Activated CD4-positive, alpha-beta T cell treated with anti-CD3 and anti-CD28 coated beads for 36 hours (primary cell): ENCODE measurements at regions not wholly inside any gene's neighbourhood (a gene's known extent, or its start where the extent isn't known, plus 50 kb on each side); places are given as distances from the start of the nearest gene placed in this dataset.

ENCODE experiments used
- ATAC-seq: fragments of 200-7000 bp; cut with Tn5 transposase; one replicate; pipeline ENCODE4 v1.10.0; 2021; ENCODE audit warnings: mild to moderate bottlenecking, moderate library complexity
- CTCF ChIA-PET: fragments of 350-600 bp; sonication (Branson Sonifier 250); formaldehyde crosslinking; loops from one replicate; lab custom pipeline; 2021; ENCODE audit warnings: antibody characterized with exemption; lab: Charles Lee
- POLR2A ChIA-PET: fragments of 350-600 bp; sonication (Branson Sonifier 250); formaldehyde crosslinking; loops from one replicate; lab custom pipeline; 2021; ENCODE audit warnings: antibody characterized with exemption, inconsistent platforms; lab: Charles Lee
- DNase-seq: peaks from one replicate; pipeline ENCODE4 v3.0.0-alpha.2; 2020
- H3K27ac Mint-ChIP-seq: one replicate; pipeline ENCODE4 v1.8.0; 2021; ENCODE audit warnings: mixed read lengths
- H3K27me3 Mint-ChIP-seq: one replicate; pipeline ENCODE4 v1.8.0; 2021; ENCODE audit warnings: mixed read lengths
- H3K36me3 Mint-ChIP-seq: one replicate; pipeline ENCODE4 v1.8.0; 2021; ENCODE audit warnings: low read depth, mixed read lengths
- H3K4me1 Mint-ChIP-seq: one replicate; pipeline ENCODE4 v1.8.0; 2021; ENCODE audit warnings: mixed read lengths
- H3K4me3 Mint-ChIP-seq: one replicate; pipeline ENCODE4 v1.8.0; 2021; ENCODE audit warnings: mild to moderate bottlenecking, moderate library complexity, mixed read lengths
- H3K9me3 Mint-ChIP-seq: one replicate; pipeline ENCODE4 v1.8.0; 2021; ENCODE audit warnings: low read depth, mixed read lengths
- intact Hi-C, 2 experiments: fragments of 100-400 bp; cut with DNase I in 1 of 2; cut with micrococcal nuclease in 1 of 2; formaldehyde crosslinking; loops; one replicate each; pipeline versions ENCODE4 v1.14.2 to v1.15.1; 2022 to 2024; cut with DNase I, micrococcal nuclease

- DNase-seq (no peak), ATAC-seq (no peak)
- Mint-ChIP-seq H3K27me3 (peaks cover 2% of the 10 kb centered on the region), H3K4me3 (no peak overlapping the region), H3K36me3 (no peaks in the 10 kb centered on the region), H3K4me1 (no peaks in the 10 kb centered on the region), H3K27ac (no peak overlapping the region), H3K9me3 (peaks cover 2% of the 10 kb centered on the region)
- CTCF ChIA-PET = no interaction called here
- intact Hi-C loops = no loop called here
- POLR2A ChIA-PET = interaction anchor here (0.6 kb wide), 1 partner anchor 1250 kb away, joined by 3 read pairs; no protein-coding TSS in a partner anchor
These were observed 70.9 kb upstream of the MME start for GRCh38 chr3:155009217-155009616.

- Mint-ChIP-seq H3K9me3 (peaks cover 2% of the 10 kb centered on the region), H3K27ac (no peak overlapping the region)
- CTCF ChIA-PET = no interaction called here
These were observed 72.4 kb upstream of the MME start for GRCh38 chr3:155007729-155008128.

GRCh38 chr3:155001289-155002010, 78.7 kb upstream of the MME start:
- no peaks in the 10 kb centered on the region for H3K4me1 Mint-ChIP-seq
- no peak for DNase-seq
- ChIA-PET POLR2A (no interaction called here), CTCF (no interaction called here)
- no peaks in the 10 kb centered on the region for H3K36me3 Mint-ChIP-seq
- intact Hi-C loops = no loop called here
- H3K4me3 Mint-ChIP-seq = no peak overlapping the region
- peaks cover 2% of the 10 kb centered on the region for H3K9me3 Mint-ChIP-seq
- no peaks in the 10 kb centered on the region for H3K27me3 Mint-ChIP-seq
- ATAC-seq = no peak
- H3K27ac Mint-ChIP-seq = no peak overlapping the region

More at GRCh38 chr3:155007729-155008128, 72.4 kb upstream of the MME start:
- Mint-ChIP-seq H3K4me1 (no peaks in the 10 kb centered on the region), H3K36me3 (no peaks in the 10 kb centered on the region), H3K4me3 (no peak overlapping the region), H3K27me3 (no peaks in the 10 kb centered on the region)
- no peak for ATAC-seq
- intact Hi-C loops = no loop called here
- no peak for DNase-seq
- POLR2A ChIA-PET = no interaction called here

GRCh38 chr3:154992655-154993054, 87.5 kb upstream of the MME start:
- Mint-ChIP-seq H3K9me3 (no peaks in the 10 kb centered on the region), H3K27me3 (no peaks in the 10 kb centered on the region), H3K36me3 (no peaks in the 10 kb centered on the region), H3K4me3 (no peak overlapping the region), H3K4me1 (no peaks in the 10 kb centered on the region), H3K27ac (no peak overlapping the region)
- no peak for ATAC-seq
- intact Hi-C loops = no loop called here
- DNase-seq = no peak
- ChIA-PET POLR2A (no interaction called here), CTCF (no interaction called here)

GRCh38 chr3:154990543-154990942, 89.6 kb upstream of the MME start:
- intact Hi-C loops = no loop called here
- H3K36me3 Mint-ChIP-seq = no peaks in the 10 kb centered on the region
- no peaks in the 10 kb centered on the region for H3K9me3 Mint-ChIP-seq
- CTCF ChIA-PET = no interaction called here
- no peaks in the 10 kb centered on the region for H3K4me1 Mint-ChIP-seq
- no peak for ATAC-seq
- DNase-seq = no peak
- no peaks in the 10 kb centered on the region for H3K27me3 Mint-ChIP-seq
- no peak overlapping the region for H3K4me3 Mint-ChIP-seq
- H3K27ac Mint-ChIP-seq = no peak overlapping the region
- POLR2A ChIA-PET = no interaction called here

- no peak overlapping the region for H3K4me3 Mint-ChIP-seq
- intact Hi-C loops = no loop called here
- ChIA-PET POLR2A (no interaction called here), CTCF (interaction anchor here (0.6 kb wide), 1 partner anchor 52 kb away, joined by 4 read pairs; no protein-coding TSS in a partner anchor)
- H3K9me3 Mint-ChIP-seq = no peaks in the 10 kb centered on the region
- H3K4me1 Mint-ChIP-seq = no peaks in the 10 kb centered on the region
- ATAC-seq (no peak), DNase-seq (no peak)
- H3K27me3 Mint-ChIP-seq = no peaks in the 10 kb centered on the region
- H3K36me3 Mint-ChIP-seq = no peaks in the 10 kb centered on the region
- no peak overlapping the region for H3K27ac Mint-ChIP-seq
These were observed 92.3 kb upstream of the MME start for GRCh38 chr3:154987846-154988245.

- no peaks in the 10 kb centered on the region for H3K4me1 Mint-ChIP-seq
- no peaks in the 10 kb centered on the region for H3K27me3 Mint-ChIP-seq
- H3K9me3 Mint-ChIP-seq = no peaks in the 10 kb centered on the region
- no peaks in the 10 kb centered on the region for H3K36me3 Mint-ChIP-seq
- ATAC-seq (no peak), DNase-seq (no peak)
- CTCF ChIA-PET = interaction anchor here (1.2 kb wide), 1 partner anchor 77 kb away, joined by 4 read pairs; no protein-coding TSS in a partner anchor
- no peak overlapping the region for H3K4me3 Mint-ChIP-seq
- intact Hi-C loops = loop anchor here in 1 of 2 experiments (1.0 kb wide), 1 partner anchor 52 kb away; no protein-coding TSS in a partner anchor
- POLR2A ChIA-PET = interaction anchor here (0.7 kb wide), 1 partner anchor 36 kb away, joined by 4 read pairs; no protein-coding TSS in a partner anchor
- no peak overlapping the region for H3K27ac Mint-ChIP-seq
These were observed 98.5 kb upstream of the MME start for GRCh38 chr3:154981664-154982063.

- no peak for DNase-seq
- POLR2A ChIA-PET = interaction anchor here (0.7 kb wide), 1 partner anchor 36 kb away, joined by 4 read pairs; no protein-coding TSS in a partner anchor
- Mint-ChIP-seq H3K4me3 (no peak overlapping the region), H3K4me1 (no peaks in the 10 kb centered on the region), H3K27me3 (no peaks in the 10 kb centered on the region), H3K36me3 (no peaks in the 10 kb centered on the region), H3K9me3 (no peaks in the 10 kb centered on the region), H3K27ac (no peak overlapping the region)
- CTCF ChIA-PET = interaction anchor here (1.2 kb wide), 1 partner anchor 77 kb away, joined by 4 read pairs; no protein-coding TSS in a partner anchor
- no peak for ATAC-seq
- intact Hi-C loops = no loop called here
These were observed 98.9 kb upstream of the MME start for GRCh38 chr3:154981201-154981600.

- no peaks in the 10 kb centered on the region for H3K36me3 Mint-ChIP-seq
- no peaks in the 10 kb centered on the region for H3K9me3 Mint-ChIP-seq
- ChIA-PET CTCF (no interaction called here), POLR2A (no interaction called here)
- no peak overlapping the region for H3K4me3 Mint-ChIP-seq
- no peaks in the 10 kb centered on the region for H3K4me1 Mint-ChIP-seq
- DNase-seq (no peak), ATAC-seq (no peak)
- intact Hi-C loops = no loop called here
- no peak overlapping the region for H3K27ac Mint-ChIP-seq
- no peaks in the 10 kb centered on the region for H3K27me3 Mint-ChIP-seq
These were observed 100.8 kb upstream of the MME start for GRCh38 chr3:154979331-154979730.

- ChIA-PET CTCF (no interaction called here), POLR2A (interaction anchor here (0.6 to 0.7 kb wide), 2 partner anchors 12 to 227 kb away, joined by 6 to 8 read pairs; no protein-coding TSS in a partner anchor)
These were observed 102.5 kb upstream of the MME start for GRCh38 chr3:154977666-154978065.

GRCh38 chr3:154976072-154976983, 103.8 kb upstream of the MME start:
- Mint-ChIP-seq H3K36me3 (no peaks in the 10 kb centered on the region), H3K4me3 (no peak overlapping the region), H3K9me3 (no peaks in the 10 kb centered on the region), H3K27ac (no peak overlapping the region), H3K4me1 (no peaks in the 10 kb centered on the region), H3K27me3 (no peaks in the 10 kb centered on the region)
- ChIA-PET POLR2A (no interaction called here), CTCF (no interaction called here)
- ATAC-seq (no peak), DNase-seq (no peak)
- intact Hi-C loops = no loop called here

More at GRCh38 chr3:154977666-154978065, 102.5 kb upstream of the MME start:
- ATAC-seq (no peak), DNase-seq (no peak)
- Mint-ChIP-seq H3K4me3 (no peak overlapping the region), H3K9me3 (no peaks in the 10 kb centered on the region), H3K27me3 (no peaks in the 10 kb centered on the region), H3K4me1 (no peaks in the 10 kb centered on the region), H3K36me3 (no peaks in the 10 kb centered on the region), H3K27ac (no peak overlapping the region)
- intact Hi-C loops = no loop called here
